Gastroesophageal sphincter (tissue), 3 donors: ENCODE measurements at regions not wholly inside any gene's neighbourhood (a gene's known extent, or its start where the extent isn't known, plus 50 kb on each side); places are given as distances from the start of the nearest gene placed in this dataset.

Source experiments
- EP300 ChIP-seq: sonication (generic); formaldehyde crosslinking; IDR thresholded peaks from one replicate; pipeline ENCODE4 v1.6.1; 2017; ENCODE audit warnings: antibody characterized with exemption, mild to moderate bottlenecking
- POLR2A ChIP-seq, 2 donors: fragments of 450-650 bp; IDR thresholded peaks; one replicate each; pipeline ENCODE4 v1.6.1; 2017; ENCODE audit warnings: antibody characterized with exemption in 2 of 2, mild to moderate bottlenecking in 2 of 2, moderate library complexity in 1 of 2
- POLR2AphosphoS5 ChIP-seq: sonication (generic); formaldehyde crosslinking; IDR thresholded peaks from one replicate; pipeline ENCODE4 v1.6.1; 2017; ENCODE audit warnings: antibody characterized with exemption
- TF ChIP-seq, protein P1 (sequence below), 4 experiments: fragments of 200-600 bp in 2 of 4; fragments of 450-650 bp in 2 of 4; sonication (generic) in 1 of 4; IDR thresholded peaks; one replicate each; pipeline ENCODE4 v1.5.1; 2017 to 2019; ENCODE audit warnings: antibody characterized with exemption in 4 of 4, mild to moderate bottlenecking in 2 of 4, moderate library complexity in 2 of 4

DNA sequence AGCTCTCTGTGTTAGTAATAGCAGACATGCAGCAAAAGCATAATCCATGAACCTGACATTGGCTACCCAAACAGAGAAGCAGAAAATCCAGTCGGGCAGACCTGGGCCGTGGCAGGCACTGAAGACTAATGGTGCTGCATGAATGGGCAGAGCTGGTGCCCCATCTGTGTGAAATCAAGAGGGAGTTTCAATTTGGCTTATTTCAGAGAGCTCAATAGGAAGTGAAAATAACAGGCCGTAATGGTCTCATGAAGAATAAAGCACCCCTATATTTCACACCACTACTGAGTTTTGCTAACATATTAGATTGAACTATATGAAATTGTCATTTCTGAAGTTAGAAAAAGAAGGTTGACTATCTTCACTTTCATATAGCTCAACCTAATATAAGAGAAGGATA, 149.7 kb downstream of the ENC1 start:
- TF ChIP-seq, protein P1, sequence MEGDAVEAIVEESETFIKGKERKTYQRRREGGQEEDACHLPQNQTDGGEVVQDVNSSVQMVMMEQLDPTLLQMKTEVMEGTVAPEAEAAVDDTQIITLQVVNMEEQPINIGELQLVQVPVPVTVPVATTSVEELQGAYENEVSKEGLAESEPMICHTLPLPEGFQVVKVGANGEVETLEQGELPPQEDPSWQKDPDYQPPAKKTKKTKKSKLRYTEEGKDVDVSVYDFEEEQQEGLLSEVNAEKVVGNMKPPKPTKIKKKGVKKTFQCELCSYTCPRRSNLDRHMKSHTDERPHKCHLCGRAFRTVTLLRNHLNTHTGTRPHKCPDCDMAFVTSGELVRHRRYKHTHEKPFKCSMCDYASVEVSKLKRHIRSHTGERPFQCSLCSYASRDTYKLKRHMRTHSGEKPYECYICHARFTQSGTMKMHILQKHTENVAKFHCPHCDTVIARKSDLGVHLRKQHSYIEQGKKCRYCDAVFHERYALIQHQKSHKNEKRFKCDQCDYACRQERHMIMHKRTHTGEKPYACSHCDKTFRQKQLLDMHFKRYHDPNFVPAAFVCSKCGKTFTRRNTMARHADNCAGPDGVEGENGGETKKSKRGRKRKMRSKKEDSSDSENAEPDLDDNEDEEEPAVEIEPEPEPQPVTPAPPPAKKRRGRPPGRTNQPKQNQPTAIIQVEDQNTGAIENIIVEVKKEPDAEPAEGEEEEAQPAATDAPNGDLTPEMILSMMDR (IDR thresholded peaks at IDR 0.05): no peak
- TF ChIP-seq POLR2AphosphoS5 (no peak), EP300 (no peak), POLR2A (IDR thresholded peaks at IDR 0.05) (no peak)
